ENCODE measurements at regions not wholly inside any gene's neighbourhood (a gene's known extent, or its start where the extent isn't known, plus 50 kb on each side); places are given as distances from the start of the nearest gene placed in this dataset.

- no peak for TF ChIP-seq ZNF274 (IDR thresholded peaks at IDR 0.05; ENCODE audit: low read depth, low read length)
- TF ChIP-seq YY1 (IDR thresholded peaks at IDR 0.05; ENCODE audit: insufficient read depth, insufficient read length): no peak
- TF ChIP-seq SUZ12 (IDR thresholded peaks at IDR 0.05; ENCODE audit: extremely low read depth, insufficient read depth, insufficient read length): no peak
These were observed 573.2 kb downstream of the DIPK2A start for GRCh38 chr3:144544871-144545270.

All from NT2/D1 (cell line).